Kidney (tissue), 13 donors: ENCODE measurements at regions not wholly inside any gene's neighbourhood (a gene's known extent, or its start where the extent isn't known, plus 50 kb on each side); places are given as distances from the start of the nearest gene placed in this dataset.

Experiments
- DNase-seq, 5 donors: peaks; one replicate each; pipeline ENCODE4 v3.0.0-alpha.2; 2013 to 2020
- FAIRE-seq: peaks from 2 replicates; lab custom pipeline; 2012; peaks lifted over from hg19 to GRCh38; lab: Jason Lieb, UNC
- H3K27ac ChIP-seq, 2 donors: one replicate each; pipeline ENCODE4 v1.7.0; 2013; ENCODE audit warnings: low read depth in 2 of 2, low read length in 2 of 2, inconsistent platforms in 1 of 2
- H3K27me3 ChIP-seq: one replicate; pipeline ENCODE4 v1.7.1; 2013; ENCODE audit warnings: low read length, inconsistent platforms; ENCODE audit not compliant: control insufficient read depth, insufficient read depth
- H3K36me3 ChIP-seq, 3 donors: one replicate each; pipeline versions ENCODE4 v1.7.0 to v1.7.1; 2013; ENCODE audit warnings: low read length in 3 of 3, control low read depth in 1 of 3, inconsistent platforms in 1 of 3; ENCODE audit not compliant: insufficient read depth in 3 of 3, control insufficient read depth in 2 of 3
- H3K4me1 ChIP-seq, 3 donors: one replicate each; pipeline versions ENCODE4 v1.7.0 to v1.7.1; 2013; ENCODE audit warnings: low read length in 3 of 3, inconsistent platforms in 1 of 3, low read depth in 1 of 3; ENCODE audit not compliant: control insufficient read depth in 2 of 3, insufficient read depth in 2 of 3
- H3K4me3 ChIP-seq, 3 donors: one replicate each; pipeline versions ENCODE4 v1.7.0 to v1.8.1; 2013; ENCODE audit warnings: low read length in 3 of 3, control low read depth in 1 of 3, inconsistent platforms in 1 of 3
- H3K9ac ChIP-seq, 3 donors: one replicate each; pipeline versions ENCODE4 v1.7.0 to v1.7.1; 2013; ENCODE audit warnings: low read length in 3 of 3, control low read depth in 1 of 3, inconsistent platforms in 1 of 3
- H3K9me3 ChIP-seq, 3 donors: one replicate each; pipeline versions ENCODE4 v1.7.0 to v1.7.1; 2013; ENCODE audit warnings: low read length in 3 of 3, control low read depth in 1 of 3, inconsistent platforms in 1 of 3; ENCODE audit not compliant: control insufficient read depth in 2 of 3, insufficient read depth in 1 of 3
- intact Hi-C: fragments of 100-400 bp; cut with DNase I; formaldehyde crosslinking; loops from one replicate; pipeline ENCODE4 v1.11.1; 2022
- TF ChIP-seq, protein P1 (sequence below): IDR thresholded peaks from 3 replicates; pipeline ENCODE4 v1.5.1; 2012; ENCODE audit warnings: mild to moderate bottlenecking, moderate library complexity, borderline replicate concordance; ENCODE audit not compliant: insufficient read depth; ENCODE audit errors: extremely low read depth
- donor health status: control.
- donor health status: control.
- donor health status: control.
- donor health status: control.
- donor health status: control.
- donor health status: DM: yes; HTN: yes; CAD: no.
- donor health status: Normal renal cell carcinoma (clear cell type).

DNA sequence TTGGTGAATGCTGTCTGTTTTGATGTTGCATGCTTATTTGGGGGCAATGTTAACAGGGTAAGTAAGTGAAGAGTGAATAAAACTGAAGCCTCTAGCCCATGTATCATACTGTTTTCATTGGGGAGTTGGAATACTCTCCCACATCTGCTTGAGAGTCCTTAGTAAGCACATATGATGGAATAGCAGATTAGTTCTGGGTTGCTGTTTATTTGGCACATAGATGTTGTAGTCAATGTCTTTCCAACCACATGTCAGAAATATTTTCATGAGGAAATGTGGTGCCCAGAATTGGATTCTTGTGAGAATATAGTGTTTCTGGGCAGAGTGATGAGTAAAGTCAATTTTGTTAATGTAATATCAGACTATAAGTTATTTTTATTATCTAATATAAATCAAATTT, 611.7 kb upstream of the FTMT start:
- Histone ChIP-seq H3K4me1 (no peaks in the 10 kb centered on the region), H3K27ac (no peak overlapping the region), H3K4me3 (no peak overlapping the region), H3K36me3 (no peaks in the 10 kb centered on the region), H3K9ac (no peak overlapping the region), H3K9me3 (no peaks in the 10 kb centered on the region), H3K27me3 (no peaks in the 10 kb centered on the region)
- TF ChIP-seq, protein P1, sequence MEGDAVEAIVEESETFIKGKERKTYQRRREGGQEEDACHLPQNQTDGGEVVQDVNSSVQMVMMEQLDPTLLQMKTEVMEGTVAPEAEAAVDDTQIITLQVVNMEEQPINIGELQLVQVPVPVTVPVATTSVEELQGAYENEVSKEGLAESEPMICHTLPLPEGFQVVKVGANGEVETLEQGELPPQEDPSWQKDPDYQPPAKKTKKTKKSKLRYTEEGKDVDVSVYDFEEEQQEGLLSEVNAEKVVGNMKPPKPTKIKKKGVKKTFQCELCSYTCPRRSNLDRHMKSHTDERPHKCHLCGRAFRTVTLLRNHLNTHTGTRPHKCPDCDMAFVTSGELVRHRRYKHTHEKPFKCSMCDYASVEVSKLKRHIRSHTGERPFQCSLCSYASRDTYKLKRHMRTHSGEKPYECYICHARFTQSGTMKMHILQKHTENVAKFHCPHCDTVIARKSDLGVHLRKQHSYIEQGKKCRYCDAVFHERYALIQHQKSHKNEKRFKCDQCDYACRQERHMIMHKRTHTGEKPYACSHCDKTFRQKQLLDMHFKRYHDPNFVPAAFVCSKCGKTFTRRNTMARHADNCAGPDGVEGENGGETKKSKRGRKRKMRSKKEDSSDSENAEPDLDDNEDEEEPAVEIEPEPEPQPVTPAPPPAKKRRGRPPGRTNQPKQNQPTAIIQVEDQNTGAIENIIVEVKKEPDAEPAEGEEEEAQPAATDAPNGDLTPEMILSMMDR, result no peak
- intact Hi-C loops, result no loop called here
- DNase-seq (no peak), FAIRE-seq (no peak)

DNA sequence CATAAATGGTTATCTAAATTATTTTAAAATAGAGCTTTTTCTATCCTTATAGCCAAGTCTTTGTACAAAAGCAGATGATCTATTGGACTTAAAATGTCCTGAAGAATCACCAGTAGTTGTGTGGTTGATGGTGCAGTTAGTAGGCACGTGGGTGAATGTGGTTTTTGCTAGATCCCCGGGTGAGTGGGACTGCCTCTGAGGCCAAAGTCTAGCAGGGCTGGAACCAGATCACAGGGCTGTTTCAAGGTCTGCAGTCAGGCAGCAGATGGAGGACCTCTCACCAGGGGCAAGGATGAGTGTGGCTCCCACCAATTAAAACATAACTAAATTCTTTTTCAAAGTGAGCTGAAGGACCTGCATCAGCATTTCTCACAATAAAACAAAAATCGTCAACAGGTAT, 604.7 kb upstream of the FTMT start:
- Histone ChIP-seq H3K4me1 (no peaks in the 10 kb centered on the region), H3K27me3 (no peaks in the 10 kb centered on the region), H3K4me3 (no peak overlapping the region), H3K36me3 (no peaks in the 10 kb centered on the region), H3K27ac (no peak overlapping the region), H3K9me3 (no peaks in the 10 kb centered on the region), H3K9ac (no peak overlapping the region)
- FAIRE-seq (no peak), DNase-seq (no peak)
- intact Hi-C loops, result no loop called here
- TF ChIP-seq, protein P1, result no peak

DNA sequence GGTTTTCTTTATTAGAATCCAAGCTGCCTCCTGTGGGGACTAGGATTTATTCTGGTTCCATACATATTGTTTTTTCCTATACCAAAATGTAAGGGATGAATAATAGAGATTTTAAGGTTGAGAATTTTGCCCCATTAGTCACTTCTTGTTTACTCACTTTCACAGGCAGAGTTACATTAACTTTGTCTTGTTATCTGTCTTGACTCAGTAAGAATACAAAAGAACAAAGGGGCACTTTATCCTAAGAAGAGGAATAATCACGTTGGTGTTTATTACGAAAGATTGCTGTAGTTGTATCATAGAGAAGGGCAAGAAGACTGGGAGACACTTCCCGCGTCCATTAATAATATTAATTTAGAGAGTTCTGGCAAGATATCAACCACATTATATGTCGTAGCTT, 599.7 kb upstream of the FTMT start:
- FAIRE-seq (no peak), DNase-seq (no peak)
- Histone ChIP-seq H3K9me3 (no peaks in the 10 kb centered on the region), H3K36me3 (no peaks in the 10 kb centered on the region), H3K9ac (no peak overlapping the region), H3K4me3 (no peak overlapping the region), H3K4me1 (no peaks in the 10 kb centered on the region), H3K27me3 (no peaks in the 10 kb centered on the region), H3K27ac (no peak overlapping the region)
- intact Hi-C loops, result no loop called here
- TF ChIP-seq, protein P1, result no peak

DNA sequence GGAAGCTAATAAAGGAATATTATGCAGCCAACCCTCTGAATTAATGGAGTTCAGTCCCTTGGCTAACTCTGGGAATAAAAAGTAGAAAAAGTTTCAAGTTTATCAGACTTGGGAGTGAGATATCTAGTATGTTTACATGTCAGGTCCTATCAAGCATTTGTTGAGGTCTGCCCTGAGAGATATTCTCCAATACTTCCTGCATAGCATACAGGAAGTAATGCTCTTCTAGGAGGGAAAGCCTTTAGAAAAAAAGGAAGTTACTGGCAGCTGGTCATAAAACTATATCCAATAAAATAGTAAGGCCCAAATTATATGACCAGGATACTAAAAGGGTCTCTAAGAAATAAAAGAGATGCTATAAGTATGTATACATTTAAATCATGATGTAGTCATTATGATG, 594.1 kb upstream of the FTMT start:
- no peak for FAIRE-seq

More for the DNA sequence above, 594.1 kb upstream of the FTMT start:
- no peaks in the 10 kb centered on the region for H3K4me1 ChIP-seq
- H3K36me3 ChIP-seq, result no peaks in the 10 kb centered on the region
- TF ChIP-seq, protein P1, result no peak
- H3K9ac ChIP-seq, result no peak overlapping the region
- no peaks in the 10 kb centered on the region for H3K27me3 ChIP-seq
- H3K27ac ChIP-seq, result no peak overlapping the region
- no peak overlapping the region for H3K4me3 ChIP-seq
- no peak for DNase-seq
- intact Hi-C loops, result no loop called here
- no peaks in the 10 kb centered on the region for H3K9me3 ChIP-seq
